Mucosa of rectum (tissue), 2 donors: ENCODE measurements at regions not wholly inside any gene's neighbourhood (a gene's known extent, or its start where the extent isn't known, plus 50 kb on each side); places are given as distances from the start of the nearest gene placed in this dataset.

ENCODE experiments used
- H3K27ac ChIP-seq, 2 donors: one replicate each; pipeline ENCODE4 v1.7.0; 2013; ENCODE audit warnings: inconsistent platforms in 2 of 2, low read depth in 2 of 2, low read length in 2 of 2
- H3K27me3 ChIP-seq, 2 donors: one replicate each; pipeline ENCODE4 v1.7.0; 2013; ENCODE audit warnings: low read length in 2 of 2; ENCODE audit not compliant: control insufficient read depth in 2 of 2, insufficient read depth in 2 of 2
- H3K36me3 ChIP-seq, 2 donors: one replicate each; pipeline ENCODE4 v1.7.0; 2013; ENCODE audit warnings: low read length in 2 of 2; ENCODE audit not compliant: control insufficient read depth in 2 of 2, insufficient read depth in 2 of 2
- H3K4me1 ChIP-seq, 2 donors: one replicate each; pipeline ENCODE4 v1.7.0; 2013; ENCODE audit warnings: low read length in 2 of 2, mild to moderate bottlenecking in 1 of 2; ENCODE audit not compliant: control insufficient read depth in 2 of 2, insufficient read depth in 2 of 2
- H3K4me3 ChIP-seq, 2 donors: one replicate each; pipeline ENCODE4 v1.7.0; 2013; ENCODE audit warnings: low read length in 2 of 2
- H3K9ac ChIP-seq, 2 donors: one replicate each; pipeline ENCODE4 v1.7.0; 2013; ENCODE audit warnings: low read length in 2 of 2, low read depth in 1 of 2, mild to moderate bottlenecking in 1 of 2
- H3K9me3 ChIP-seq, 2 donors: one replicate each; pipeline ENCODE4 v1.7.0; 2013; ENCODE audit warnings: low read length in 2 of 2; ENCODE audit not compliant: control insufficient read depth in 2 of 2
- donor health status: healthy.
- donor health status: Normal muscosa, but diverticular disease.

GRCh38 chr7:34307540-34307939 is 350.5 kb upstream of the NPSR1 start:
- no peaks in the 10 kb centered on the region for H3K36me3 ChIP-seq
- peak overlapping the region in 1 of 2 donors; percentile 42 for H3K27ac ChIP-seq

GRCh38 chr7:34308595-34308994 is 349.4 kb upstream of the NPSR1 start:
- Histone ChIP-seq H3K36me3 (no peaks in the 10 kb centered on the region), H3K27ac (no peak overlapping the region), H3K27me3 (no peaks in the 10 kb centered on the region), H3K9me3 (peaks cover 0 to 4% of the 10 kb centered on the region in 2 donors), H3K4me3 (no peak overlapping the region), H3K9ac (no peak overlapping the region), H3K4me1 (peaks cover 7 to 11% of the 10 kb centered on the region in 2 donors)

More at GRCh38 chr7:34307540-34307939, 350.5 kb upstream of the NPSR1 start:
- Histone ChIP-seq H3K9me3 (peaks cover 0 to 4% of the 10 kb centered on the region in 2 donors), H3K4me1 (peaks cover 7 to 11% of the 10 kb centered on the region in 2 donors), H3K9ac (no peak overlapping the region), H3K27me3 (no peaks in the 10 kb centered on the region), H3K4me3 (peak overlapping the region in 1 of 2 donors; percentile 37)

GRCh38 chr7:34309116-34309515 is 348.9 kb upstream of the NPSR1 start:
- H3K36me3 ChIP-seq, result no peaks in the 10 kb centered on the region
- H3K4me1 ChIP-seq, result peaks cover 7 to 11% of the 10 kb centered on the region in 2 donors
- H3K27me3 ChIP-seq, result no peaks in the 10 kb centered on the region
- H3K9me3 ChIP-seq, result peaks cover 0 to 4% of the 10 kb centered on the region in 2 donors
- no peak overlapping the region for H3K4me3 ChIP-seq
- H3K9ac ChIP-seq, result no peak overlapping the region
- no peak overlapping the region for H3K27ac ChIP-seq

- Histone ChIP-seq H3K9ac (no peak overlapping the region), H3K36me3 (no peaks in the 10 kb centered on the region), H3K4me3 (no peak overlapping the region), H3K27ac (no peak overlapping the region), H3K9me3 (peaks cover 0 to 4% of the 10 kb centered on the region in 2 donors), H3K4me1 (peaks cover 7 to 11% of the 10 kb centered on the region in 2 donors), H3K27me3 (no peaks in the 10 kb centered on the region)
Observed at GRCh38 chr7:34309584-34309983, 348.4 kb upstream of the NPSR1 start.

- Histone ChIP-seq H3K4me1 (peaks cover 7 to 11% of the 10 kb centered on the region in 2 donors), H3K36me3 (no peaks in the 10 kb centered on the region)
Observed at GRCh38 chr7:34311591-34311990, 346.4 kb upstream of the NPSR1 start.

GRCh38 chr7:34312624-34313023 is 345.4 kb upstream of the NPSR1 start:
- H3K9ac ChIP-seq, result no peak overlapping the region
- H3K4me1 ChIP-seq, result peaks cover 3 to 6% of the 10 kb centered on the region in 2 donors

More at GRCh38 chr7:34311591-34311990, 346.4 kb upstream of the NPSR1 start:
- Histone ChIP-seq H3K27me3 (no peaks in the 10 kb centered on the region), H3K9me3 (peaks cover 0 to 4% of the 10 kb centered on the region in 2 donors), H3K4me3 (no peak overlapping the region), H3K27ac (no peak overlapping the region), H3K9ac (no peak overlapping the region)

GRCh38 chr7:34313289-34313688 is 344.7 kb upstream of the NPSR1 start:
- no peak overlapping the region for H3K4me3 ChIP-seq
- H3K9me3 ChIP-seq, result peaks cover 0 to 4% of the 10 kb centered on the region in 2 donors
- no peak overlapping the region for H3K27ac ChIP-seq
- H3K27me3 ChIP-seq, result no peaks in the 10 kb centered on the region
- H3K4me1 ChIP-seq, result peaks cover 3% of the 10 kb centered on the region in 2 donors
- no peak overlapping the region for H3K9ac ChIP-seq
- no peaks in the 10 kb centered on the region for H3K36me3 ChIP-seq

More at GRCh38 chr7:34312624-34313023, 345.4 kb upstream of the NPSR1 start:
- Histone ChIP-seq H3K4me3 (no peak overlapping the region), H3K27me3 (no peaks in the 10 kb centered on the region), H3K27ac (no peak overlapping the region), H3K36me3 (no peaks in the 10 kb centered on the region), H3K9me3 (peaks cover 0 to 4% of the 10 kb centered on the region in 2 donors)

- no peak overlapping the region for H3K9ac ChIP-seq
- no peak overlapping the region for H3K27ac ChIP-seq
- H3K4me3 ChIP-seq, result no peak overlapping the region
- H3K27me3 ChIP-seq, result no peaks in the 10 kb centered on the region
- peaks cover 0 to 4% of the 10 kb centered on the region in 2 donors for H3K9me3 ChIP-seq
- no peaks in the 10 kb centered on the region for H3K4me1 ChIP-seq
- H3K36me3 ChIP-seq, result no peaks in the 10 kb centered on the region
Observed at GRCh38 chr7:34315032-34315431, 343.0 kb upstream of the NPSR1 start.

GRCh38 chr7:34317039-34317438 is 341.0 kb upstream of the NPSR1 start:
- Histone ChIP-seq H3K9me3 (peaks cover 0 to under 1% of the 10 kb centered on the region in 2 donors), H3K27me3 (no peaks in the 10 kb centered on the region)

GRCh38 chr7:34320412-34320811 is 337.6 kb upstream of the NPSR1 start:
- no peak overlapping the region for H3K4me3 ChIP-seq
- H3K27me3 ChIP-seq, result no peaks in the 10 kb centered on the region
- H3K27ac ChIP-seq, result no peak overlapping the region
- H3K9me3 ChIP-seq, result no peaks in the 10 kb centered on the region
- no peaks in the 10 kb centered on the region for H3K4me1 ChIP-seq
- no peaks in the 10 kb centered on the region for H3K36me3 ChIP-seq
- no peak overlapping the region for H3K9ac ChIP-seq

More at GRCh38 chr7:34317039-34317438, 341.0 kb upstream of the NPSR1 start:
- Histone ChIP-seq H3K36me3 (no peaks in the 10 kb centered on the region), H3K4me3 (no peak overlapping the region), H3K9ac (no peak overlapping the region), H3K27ac (no peak overlapping the region), H3K4me1 (no peaks in the 10 kb centered on the region)
